ENCODE measurements at regions not wholly inside any gene's neighbourhood (a gene's known extent, or its start where the extent isn't known, plus 50 kb on each side); places are given as distances from the start of the nearest gene placed in this dataset.
A peak's percentile ranks its signal among the peaks of the same experiment; 100 is the strongest.
"Not testable (repeated sequence)": the region's sequence is repeated elsewhere in the genome, so short reads cannot be mapped to it uniquely, and the experiment has no call there.

- H3K36me3 ChIP-seq; H3K9me3 ChIP-seq; intact Hi-C loops (cut with DNase I); FAIRE-seq; DNase-seq; H3K27me3 ChIP-seq; ATAC-seq; H3K27ac ChIP-seq; H3K4me3 ChIP-seq; H3K4me1 ChIP-seq: not testable (repeated sequence)
- 84 to 90% methylated on average over 7 of the region's 7 CpGs for WGBS, 2 donors
These were observed 53.5 kb upstream of the JADE2 start for GRCh38 chr5:134471858-134472449.

GRCh38 chr5:134468921-134469400 is 56.5 kb upstream of the JADE2 start:
- no peak for TF ChIP-seq CTCF (IDR thresholded peaks at IDR 0.05)
- H3K27me3 ChIP-seq: no peaks in the 10 kb centered on the region
- no peaks in the 10 kb centered on the region for H3K36me3 ChIP-seq
- no peak overlapping the region for H3K4me3 ChIP-seq
- no peak for FAIRE-seq
- H3K4me1 ChIP-seq: peaks cover 8 to 13% (median 13%) of the 10 kb centered on the region in 3 donors
- peak in 1 of 6 donors; percentile 14 for DNase-seq
- H3K27ac ChIP-seq: no peak overlapping the region
- ATAC-seq: no peak
- intact Hi-C loops (cut with DNase I): no loop called here
- H3K9me3 ChIP-seq: no peaks in the 10 kb centered on the region
- 68 to 72% methylated on average over 3 of the region's 3 CpGs for WGBS, 2 donors

GRCh38 chr5:134467231-134467630 is 55.5 kb upstream of the CDKN2AIPNL start:
- FAIRE-seq (no peak), ATAC-seq (no peak), DNase-seq (peak in 1 of 6 donors; percentile 21)
- 91 to 93% methylated on average over 6 of the region's 6 CpGs for whole genome bisulfite sequencing, 2 donors
- no peak for TF ChIP-seq CTCF (IDR thresholded peaks at IDR 0.05)
- no peaks in the 10 kb centered on the region for H3K27me3 ChIP-seq
- H3K4me1 ChIP-seq: peaks cover 8 to 13% (median 13%) of the 10 kb centered on the region in 3 donors
- intact Hi-C loops (cut with DNase I): no loop called here
- no peak overlapping the region for H3K4me3 ChIP-seq
- H3K9me3 ChIP-seq: no peaks in the 10 kb centered on the region
- H3K36me3 ChIP-seq: no peaks in the 10 kb centered on the region
- H3K27ac ChIP-seq: peak overlapping the region in 2 of 4 donors; percentile 88 to 90

GRCh38 chr5:134466241-134467069 is 54.8 kb upstream of the CDKN2AIPNL start:
- ATAC-seq (peak; percentile 82 to 86 (median 83)), DNase-seq (peak; percentile 86 to 98 (median 94)), FAIRE-seq (no peak)
- WGBS, 2 donors: 4 to 5% methylated on average over 26 of the region's 26 CpGs
- no peaks in the 10 kb centered on the region for H3K27me3 ChIP-seq
- no peak for TF ChIP-seq CTCF (IDR thresholded peaks at IDR 0.05)
- peak overlapping the region; percentile 88 to 94 (median 92) for H3K27ac ChIP-seq
- peak overlapping the region; percentile 0 to 50 (median 22) for H3K4me3 ChIP-seq
- peaks cover 8 to 13% (median 13%) of the 10 kb centered on the region in 3 donors for H3K4me1 ChIP-seq
- H3K9me3 ChIP-seq: no peaks in the 10 kb centered on the region
- H3K36me3 ChIP-seq: no peaks in the 10 kb centered on the region
- intact Hi-C loops (cut with DNase I): no loop called here

GRCh38 chr5:134465816-134466240 is 54.1 kb upstream of the CDKN2AIPNL start:
- Histone ChIP-seq H3K4me3 (peak overlapping the region; percentile 0 to 50 (median 22)), H3K4me1 (peaks cover 8 to 13% (median 13%) of the 10 kb centered on the region in 3 donors), H3K36me3 (no peaks in the 10 kb centered on the region), H3K27ac (peak overlapping the region; percentile 88 to 94 (median 92)), H3K9me3 (no peaks in the 10 kb centered on the region), H3K27me3 (no peaks in the 10 kb centered on the region)
- no peak for TF ChIP-seq CTCF (IDR thresholded peaks at IDR 0.05)
- ATAC-seq (peak; percentile 90 to 96 (median 90)), FAIRE-seq (no peak), DNase-seq (peak; percentile 85 to 95 (median 92))
- WGBS, 2 donors: 0 to 1% methylated on average over 21 to 31 of the region's 31 CpGs
- intact Hi-C loops (cut with DNase I): no loop called here
